WERI-Rb-1 (cell line): ENCODE measurements at regions not wholly inside any gene's neighbourhood (a gene's known extent, or its start where the extent isn't known, plus 50 kb on each side); places are given as distances from the start of the nearest gene placed in this dataset.
"Not testable (repeated sequence)": the region's sequence is repeated elsewhere in the genome, so short reads cannot be mapped to it uniquely, and the experiment has no call there.

Experiments
- DNase-seq: peaks from one replicate; pipeline ENCODE4 v3.0.0-alpha.2; 2020
- H3K27ac ChIP-seq: fragments of 250-450 bp; sonication (Bioruptor Pico); 2 replicates; pipeline ENCODE4 v1.5.1; 2020; ENCODE audit warnings: mild to moderate bottlenecking, moderate library complexity
- H3K27me3 ChIP-seq: fragments of 250-450 bp; sonication (Bioruptor Pico); 2 replicates; pipeline ENCODE4 v1.5.1; 2021; ENCODE audit warnings: mild to moderate bottlenecking, low read depth, moderate library complexity; ENCODE audit not compliant: insufficient read depth, severe bottlenecking
- H3K36me3 ChIP-seq: fragments of 250-450 bp; sonication (Bioruptor Pico); 2 replicates; pipeline ENCODE4 v1.5.1; 2020; ENCODE audit warnings: mild to moderate bottlenecking, moderate library complexity
- H3K4me3 ChIP-seq: 2 replicates; pipeline ENCODE4 v1.5.1; 2011; ENCODE audit warnings: low read depth, mild to moderate bottlenecking, control low read depth, low read length
- H3K9me3 ChIP-seq: fragments of 250-450 bp; sonication (Bioruptor Pico); 2 replicates; pipeline ENCODE4 v1.5.1; 2021; ENCODE audit warnings: mild to moderate bottlenecking, moderate library complexity; ENCODE audit not compliant: severe bottlenecking
- CTCF ChIP-seq: IDR thresholded peaks from 2 replicates; pipeline ENCODE4 v1.5.1; 2011; ENCODE audit warnings: low read depth, mild to moderate bottlenecking, control low read depth, inconsistent platforms, low read length

GRCh38 chr6:159404296-159404695 is 235.1 kb downstream of the FNDC1 start:
- peaks cover 62% of the 10 kb centered on the region for H3K27me3 ChIP-seq
- H3K4me3 ChIP-seq: no peak overlapping the region
- no peak for DNase-seq
- TF ChIP-seq CTCF: no peak
- no peaks in the 10 kb centered on the region for H3K36me3 ChIP-seq
- no peak overlapping the region for H3K27ac ChIP-seq
- H3K9me3 ChIP-seq: no peaks in the 10 kb centered on the region

GRCh38 chr6:159400826-159401225 is 231.6 kb downstream of the FNDC1 start:
- Histone ChIP-seq H3K27me3 (peaks cover 78% of the 10 kb centered on the region), H3K9me3 (no peaks in the 10 kb centered on the region), H3K36me3 (no peaks in the 10 kb centered on the region), H3K4me3 (no peak overlapping the region), H3K27ac (no peak overlapping the region)
- TF ChIP-seq CTCF: no peak
- DNase-seq: no peak

GRCh38 chr6:159399751-159400221 is 230.6 kb downstream of the FNDC1 start:
- H3K27ac ChIP-seq: no peak overlapping the region
- H3K4me3 ChIP-seq: no peak overlapping the region
- no peaks in the 10 kb centered on the region for H3K9me3 ChIP-seq
- no peak for TF ChIP-seq CTCF
- H3K27me3 ChIP-seq: peaks cover 75% of the 10 kb centered on the region
- no peak for DNase-seq
- no peaks in the 10 kb centered on the region for H3K36me3 ChIP-seq

GRCh38 chr6:159398633-159399032 is 229.4 kb downstream of the FNDC1 start:
- no peaks in the 10 kb centered on the region for H3K36me3 ChIP-seq
- H3K4me3 ChIP-seq: no peak overlapping the region
- H3K27me3 ChIP-seq: peaks cover 79% of the 10 kb centered on the region
- TF ChIP-seq CTCF: no peak
- H3K27ac ChIP-seq: no peak overlapping the region
- no peak for DNase-seq
- H3K9me3 ChIP-seq: no peaks in the 10 kb centered on the region

GRCh38 chr6:159397753-159398152 is 228.6 kb downstream of the FNDC1 start:
- H3K36me3 ChIP-seq: no peaks in the 10 kb centered on the region
- TF ChIP-seq CTCF: no peak
- no peak for DNase-seq
- no peak overlapping the region for H3K27ac ChIP-seq
- no peak overlapping the region for H3K4me3 ChIP-seq
- no peaks in the 10 kb centered on the region for H3K9me3 ChIP-seq
- H3K27me3 ChIP-seq: peaks cover 88% of the 10 kb centered on the region

- Histone ChIP-seq H3K27me3 (peaks cover 87% of the 10 kb centered on the region), H3K27ac (no peak overlapping the region), H3K4me3 (no peak overlapping the region), H3K36me3 (no peaks in the 10 kb centered on the region), H3K9me3 (no peaks in the 10 kb centered on the region)
- no peak for TF ChIP-seq CTCF
- DNase-seq: no peak
These were observed 226.4 kb downstream of the FNDC1 start for GRCh38 chr6:159395609-159396008.

GRCh38 chr6:159392695-159393094 is 223.5 kb downstream of the FNDC1 start:
- not testable (repeated sequence) for DNase-seq, H3K27ac ChIP-seq, H3K4me3 ChIP-seq, H3K9me3 ChIP-seq, H3K36me3 ChIP-seq
- H3K27me3 ChIP-seq: peaks cover 85% of the 10 kb centered on the region
